ENCODE measurements at regions not wholly inside any gene's neighbourhood (a gene's known extent, or its start where the extent isn't known, plus 50 kb on each side); places are given as distances from the start of the nearest gene placed in this dataset.
"Not testable (repeated sequence)": the region's sequence is repeated elsewhere in the genome, so short reads cannot be mapped to it uniquely, and the experiment has no call there.

DNA sequence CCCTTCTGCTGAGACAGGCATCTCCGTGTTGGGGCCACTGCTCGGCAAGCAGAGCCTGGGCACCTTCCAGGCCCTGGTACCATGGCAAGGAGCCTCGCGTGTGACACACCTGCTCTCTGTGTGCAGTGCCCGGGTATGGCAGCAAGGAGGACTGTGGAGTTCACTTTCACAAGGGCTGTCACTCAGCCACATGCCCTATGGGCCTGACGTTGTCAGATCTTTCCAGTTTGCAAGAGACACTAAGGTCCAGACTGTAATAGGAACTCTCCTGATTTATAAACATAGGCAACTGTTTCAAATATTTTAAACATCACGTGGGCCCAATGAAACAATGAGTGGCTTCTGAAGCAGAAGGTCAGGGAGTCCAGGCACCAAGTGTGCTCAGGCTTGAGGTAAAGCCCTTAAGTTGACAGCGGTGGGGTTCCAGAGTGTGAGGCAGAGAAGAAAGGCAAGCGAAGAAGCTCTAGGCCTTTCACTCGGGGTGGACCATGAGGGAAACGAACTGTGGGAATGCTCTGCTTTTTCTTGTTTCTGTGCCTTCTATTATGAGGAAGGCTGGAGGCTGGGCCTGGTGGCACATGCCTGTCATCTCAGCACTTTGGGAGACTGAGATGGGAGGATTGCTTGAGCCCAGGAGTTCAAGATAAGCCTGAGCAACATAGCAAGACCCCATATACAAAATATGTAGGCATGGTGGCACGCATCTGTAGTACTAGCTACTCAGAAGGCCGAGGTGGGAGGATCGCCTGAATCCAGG lies 108.6 kb upstream of the TRIM2 start:
- no peak for DNase-seq (ENCODE audit: low spot score in 2 of 2)
- no peaks in the 10 kb centered on the region for H3K9me3 ChIP-seq
- no peaks in the 10 kb centered on the region; the same call in 1 of the 2 replicates for H3K4me1 ChIP-seq
- in situ Hi-C loops (cut with MboI; ENCODE audit: low sequenced_read_pairs) = loop anchor here (25.0 kb wide), 1 partner anchor 683 kb away; no protein-coding TSS in a partner anchor
- no peaks in the 10 kb centered on the region for H3K36me3 ChIP-seq (replicated peaks)
- no peak overlapping the region for H3K4me3 ChIP-seq
- H3K27me3 ChIP-seq (ENCODE audit: low read depth) = peaks cover 7% of the 10 kb centered on the region; the same call in 1 of the 2 replicates

DNA sequence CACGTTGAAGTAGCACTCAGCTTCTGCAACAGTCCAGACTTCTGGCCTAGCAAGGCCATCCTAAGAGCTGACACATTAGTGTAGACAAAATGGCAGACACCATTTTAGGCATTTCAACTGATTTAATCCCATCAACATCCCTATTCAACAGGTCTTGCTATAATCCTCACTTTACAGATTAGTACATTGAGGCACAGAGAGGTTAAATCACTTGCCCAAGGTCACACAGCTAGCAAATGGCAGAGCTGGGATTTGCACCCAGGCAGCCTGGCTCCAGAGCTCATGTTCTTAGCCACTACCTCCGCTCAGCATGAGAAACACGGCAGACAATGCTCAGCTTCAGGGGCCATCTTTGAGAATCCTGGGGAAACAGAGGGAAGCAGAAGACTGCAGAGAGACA lies 107.9 kb upstream of the TRIM2 start:
- H3K4me1 ChIP-seq = no peaks in the 10 kb centered on the region; the same call in 1 of the 2 replicates
- peaks cover 6% of the 10 kb centered on the region; the same call in 1 of the 2 replicates for H3K27me3 ChIP-seq (ENCODE audit: low read depth)
- H3K4me3 ChIP-seq = no peak overlapping the region
- no peaks in the 10 kb centered on the region for H3K36me3 ChIP-seq (replicated peaks)
- no peak for DNase-seq (ENCODE audit: low spot score in 2 of 2)
- in situ Hi-C loops (cut with MboI; ENCODE audit: low sequenced_read_pairs) = loop anchor here (25.0 kb wide), 1 partner anchor 684 kb away; no protein-coding TSS in a partner anchor
- H3K9me3 ChIP-seq = no peaks in the 10 kb centered on the region

DNA sequence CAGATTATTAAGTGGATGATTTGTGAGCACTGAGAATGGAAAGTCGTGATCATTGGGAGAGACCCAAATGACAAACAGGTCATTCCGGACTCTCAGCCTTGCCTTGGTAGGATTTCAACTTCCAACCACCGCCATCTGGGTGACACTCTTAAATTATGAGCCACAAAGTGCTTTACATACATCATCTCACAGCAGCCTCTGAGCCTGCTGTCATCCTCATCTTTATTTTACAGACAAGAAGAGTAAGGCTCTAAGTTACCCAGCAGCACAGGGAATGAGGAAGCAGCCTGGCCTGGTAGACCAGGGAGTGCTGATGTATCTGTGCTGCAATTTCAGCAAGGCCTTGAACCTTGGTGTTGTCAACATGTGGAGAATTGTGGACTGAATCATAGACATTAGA lies 105.8 kb upstream of the TRIM2 start:
- H3K27me3 ChIP-seq (ENCODE audit: low read depth) = peaks cover 12% of the 10 kb centered on the region
- in situ Hi-C loops (cut with MboI; ENCODE audit: low sequenced_read_pairs) = loop anchor here (25.0 kb wide), 1 partner anchor 686 kb away; no protein-coding TSS in a partner anchor

DNA sequence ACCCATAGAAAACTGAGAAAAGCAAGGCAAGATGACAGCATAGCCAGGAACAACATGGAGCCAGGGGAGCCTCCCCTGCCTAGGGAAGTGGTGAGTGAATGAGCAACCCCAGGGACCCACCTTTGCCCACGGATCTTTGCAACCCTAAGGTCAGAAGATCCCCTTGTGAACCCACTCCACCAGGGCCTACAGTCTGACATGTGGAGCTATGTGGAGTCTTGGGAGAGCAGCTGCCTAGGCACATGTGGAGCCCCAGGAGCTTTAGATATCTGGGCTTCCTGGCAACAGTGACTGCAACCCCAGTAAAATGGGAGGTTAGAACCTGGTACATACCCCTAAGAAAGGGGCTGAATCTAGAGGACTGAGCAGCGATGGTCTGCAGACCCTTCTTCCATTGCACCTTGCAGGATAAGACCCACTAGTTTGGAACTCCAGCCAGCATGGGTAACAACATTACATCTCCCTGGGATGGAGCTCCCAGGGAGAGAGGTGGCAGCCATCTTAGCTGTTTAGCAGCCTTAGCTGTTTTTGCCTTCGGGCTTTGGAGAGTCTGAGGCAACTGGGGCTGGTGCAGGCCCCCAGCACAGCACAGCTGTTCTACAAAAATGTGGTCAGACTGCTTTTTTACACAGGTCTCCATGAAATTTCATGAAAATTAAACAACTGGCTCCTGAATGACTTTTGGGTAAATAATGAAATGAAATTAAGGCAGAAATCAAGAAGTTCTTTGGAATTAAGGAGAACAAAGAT lies 104.7 kb upstream of the TRIM2 start:
- no peak for DNase-seq (ENCODE audit: low spot score in 2 of 2)
- Histone ChIP-seq H3K4me3 (no peak overlapping the region), H3K27me3 (ENCODE audit: low read depth) (peaks cover 17% of the 10 kb centered on the region), H3K36me3 (replicated peaks) (no peaks in the 10 kb centered on the region), H3K4me1 (no peaks in the 10 kb centered on the region), H3K9me3 (no peaks in the 10 kb centered on the region)
- in situ Hi-C loops (cut with MboI; ENCODE audit: low sequenced_read_pairs) = loop anchor here (25.0 kb wide), 1 partner anchor 687 kb away; no protein-coding TSS in a partner anchor

More for the DNA sequence above, 105.8 kb upstream of the TRIM2 start:
- DNase-seq (ENCODE audit: low spot score in 2 of 2) = no peak
- Histone ChIP-seq H3K9me3 (no peaks in the 10 kb centered on the region), H3K4me1 (no peaks in the 10 kb centered on the region; the same call in 1 of the 2 replicates), H3K36me3 (replicated peaks) (no peaks in the 10 kb centered on the region), H3K4me3 (no peak overlapping the region)

DNA sequence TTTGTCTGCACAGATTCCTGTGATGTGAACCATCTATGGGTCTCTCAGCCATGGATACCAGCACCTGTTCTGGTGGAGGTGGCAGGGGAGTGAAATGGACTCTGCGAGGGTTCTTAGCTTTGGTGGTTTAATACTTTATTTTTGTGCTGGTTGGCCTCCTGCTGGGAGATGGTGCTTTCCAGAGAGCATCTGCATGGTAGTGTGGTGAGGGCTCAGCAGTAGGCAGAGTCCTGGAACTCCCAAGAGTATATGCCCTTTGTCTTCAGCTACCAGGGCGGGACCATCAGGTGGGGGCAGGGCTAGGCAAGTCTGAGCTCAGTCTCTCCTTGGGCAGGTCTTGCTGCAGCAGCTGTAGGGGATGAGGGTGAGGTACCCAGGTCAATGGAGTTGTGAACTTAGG lies 97.5 kb upstream of the TRIM2 start:
- in situ Hi-C loops (cut with MboI; ENCODE audit: low sequenced_read_pairs); H3K4me1 ChIP-seq; H3K36me3 ChIP-seq (replicated peaks); H3K9me3 ChIP-seq; H3K4me3 ChIP-seq; DNase-seq (ENCODE audit: low spot score in 2 of 2): not testable (repeated sequence)
- H3K27me3 ChIP-seq (ENCODE audit: low read depth) = peaks cover 12% of the 10 kb centered on the region

DNA sequence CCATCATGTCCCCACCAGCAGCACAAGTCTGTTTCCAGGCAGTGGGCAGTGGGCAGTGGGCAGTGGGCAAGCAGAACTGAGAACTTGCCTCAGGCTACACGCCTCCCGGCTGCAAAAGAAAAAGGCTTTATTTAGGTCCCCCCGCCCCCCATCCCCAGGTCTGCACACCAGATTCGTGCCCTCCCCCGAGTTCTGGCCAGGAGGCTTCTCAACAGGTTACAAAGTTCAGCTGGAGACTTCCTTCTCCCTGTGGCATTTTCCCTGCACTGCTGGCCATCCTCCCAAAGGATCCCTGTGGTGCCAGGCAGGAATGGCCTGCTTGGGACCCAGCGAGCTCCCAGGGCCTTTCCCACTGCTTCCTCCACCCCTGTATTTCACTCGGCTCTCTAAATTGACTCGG lies 97.0 kb upstream of the TRIM2 start:
- no peaks in the 10 kb centered on the region for H3K9me3 ChIP-seq
- H3K4me3 ChIP-seq = no peak overlapping the region
- no peaks in the 10 kb centered on the region for H3K36me3 ChIP-seq (replicated peaks)
- H3K27me3 ChIP-seq (ENCODE audit: low read depth) = peaks cover 12% of the 10 kb centered on the region
- in situ Hi-C loops (cut with MboI; ENCODE audit: low sequenced_read_pairs) = no loop called here
- peaks cover 2% of the 10 kb centered on the region; the same call in 1 of the 2 replicates for H3K4me1 ChIP-seq
- DNase-seq (ENCODE audit: low spot score in 2 of 2) = no peak

DNA sequence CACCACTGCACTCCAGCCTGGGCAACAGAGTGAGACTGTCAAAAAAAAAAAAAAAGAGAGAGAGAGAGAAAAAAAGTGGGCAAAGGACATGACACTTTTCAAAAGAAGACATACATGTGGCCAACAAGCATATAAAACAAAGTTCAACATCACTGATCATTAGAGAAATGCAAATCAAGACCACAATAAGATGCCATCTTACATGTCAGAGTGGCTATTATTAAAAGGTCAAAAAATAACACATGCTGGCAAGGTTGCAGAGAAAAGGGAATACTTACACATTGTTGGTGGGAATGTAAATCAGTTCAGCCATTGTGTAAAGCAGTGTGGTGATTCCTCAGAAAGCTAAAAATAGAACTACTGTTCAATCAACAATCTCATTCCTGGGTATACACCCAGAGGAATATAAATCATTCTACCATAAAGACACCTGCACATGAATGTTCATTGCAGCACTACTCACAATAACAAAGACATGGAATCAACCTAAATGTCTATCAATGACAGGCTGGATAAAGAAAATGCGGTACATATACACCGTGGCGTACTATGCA lies 94.9 kb upstream of the TRIM2 start:
- Histone ChIP-seq H3K4me3 (no peak overlapping the region), H3K9me3 (no peaks in the 10 kb centered on the region), H3K4me1 (peaks cover 2% of the 10 kb centered on the region; the same call in 1 of the 2 replicates), H3K27me3 (ENCODE audit: low read depth) (no peaks in the 10 kb centered on the region), H3K36me3 (replicated peaks) (no peaks in the 10 kb centered on the region)
- in situ Hi-C loops (cut with MboI; ENCODE audit: low sequenced_read_pairs) = no loop called here
- no peak for DNase-seq (ENCODE audit: low spot score in 2 of 2)

DNA sequence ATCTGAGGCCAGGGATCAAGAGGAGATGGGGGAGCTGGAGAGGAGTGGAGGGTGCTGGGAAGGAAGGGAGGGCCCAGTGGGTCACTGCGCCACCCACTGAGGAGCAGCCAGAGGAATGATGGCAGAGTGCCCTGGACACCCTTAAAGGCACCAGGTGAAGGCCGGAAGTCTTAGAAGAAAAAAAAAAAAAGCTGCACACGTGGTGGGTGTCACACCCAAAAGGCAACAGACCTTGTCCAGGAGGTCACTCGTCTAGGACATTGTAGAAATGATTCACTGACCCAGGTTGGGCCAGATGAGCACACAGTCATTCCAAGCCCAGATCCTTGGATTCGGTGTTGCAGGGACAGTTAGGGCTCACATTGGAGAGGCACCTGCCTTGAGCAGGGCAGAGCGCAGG lies 93.5 kb upstream of the TRIM2 start:
- in situ Hi-C loops (cut with MboI; ENCODE audit: low sequenced_read_pairs) = no loop called here
- H3K4me3 ChIP-seq = no peak overlapping the region
- no peaks in the 10 kb centered on the region for H3K9me3 ChIP-seq
- DNase-seq (ENCODE audit: low spot score in 2 of 2) = no peak
- H3K36me3 ChIP-seq (replicated peaks) = no peaks in the 10 kb centered on the region
- peaks cover 4% of the 10 kb centered on the region; the same call in 1 of the 2 replicates for H3K4me1 ChIP-seq
- no peaks in the 10 kb centered on the region for H3K27me3 ChIP-seq (ENCODE audit: low read depth)

DNA sequence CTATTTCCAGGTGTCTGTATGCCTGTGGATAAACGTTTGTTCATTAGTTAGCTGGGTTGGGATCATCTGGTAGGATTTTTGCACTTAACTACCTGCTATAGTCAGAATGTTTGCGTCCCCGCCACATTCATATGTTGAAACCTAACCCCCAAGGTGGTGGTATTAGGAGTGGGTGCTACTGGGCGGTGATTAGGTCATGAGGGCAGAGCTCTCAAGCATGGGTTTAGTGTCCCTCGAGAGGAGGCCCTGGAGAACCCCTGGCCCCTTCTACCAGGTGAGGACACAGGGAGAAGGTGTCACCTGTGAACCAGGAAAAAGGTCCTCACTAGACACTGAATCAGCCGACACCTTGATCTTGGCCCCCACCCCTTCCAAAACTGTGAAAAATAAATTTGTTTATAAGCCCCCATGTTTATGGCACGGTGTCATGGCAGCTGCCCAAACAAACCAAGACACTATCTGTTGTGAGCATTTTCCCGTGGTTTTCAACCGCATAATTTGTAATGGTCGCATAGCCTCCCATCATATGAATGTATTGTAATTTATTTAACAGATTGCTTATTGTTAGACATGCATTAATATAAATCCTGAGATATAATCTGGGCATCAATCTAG lies 92.7 kb upstream of the TRIM2 start:
- in situ Hi-C loops (cut with MboI; ENCODE audit: low sequenced_read_pairs) = no loop called here
- Histone ChIP-seq H3K4me3 (no peak overlapping the region), H3K27me3 (ENCODE audit: low read depth) (no peaks in the 10 kb centered on the region), H3K36me3 (replicated peaks) (no peaks in the 10 kb centered on the region), H3K9me3 (no peaks in the 10 kb centered on the region), H3K4me1 (peaks cover 4% of the 10 kb centered on the region; the same call in 1 of the 2 replicates)
- DNase-seq (ENCODE audit: low spot score in 2 of 2) = no peak

DNA sequence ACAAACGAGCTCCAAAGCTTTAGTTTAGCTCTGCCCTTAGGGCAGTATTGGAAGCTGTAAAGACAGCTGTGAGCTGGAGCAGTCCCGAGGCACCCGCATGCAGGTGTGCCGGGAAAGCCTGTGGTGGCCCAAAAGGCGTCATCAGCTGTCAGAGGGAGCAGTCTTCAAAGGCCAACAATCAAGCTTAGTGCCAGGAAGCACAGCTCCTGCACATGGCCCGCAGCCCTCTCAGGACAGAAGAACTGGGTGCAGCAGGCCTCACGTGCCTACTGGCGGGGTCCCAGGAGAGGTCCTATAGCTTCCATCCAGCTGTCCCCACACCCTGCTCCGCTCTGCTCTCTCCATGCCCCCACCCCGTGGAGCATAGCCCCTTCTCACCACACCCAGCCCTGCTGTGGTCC lies 92.2 kb upstream of the TRIM2 start:
- Histone ChIP-seq H3K4me1 (peaks cover 4% of the 10 kb centered on the region; the same call in 1 of the 2 replicates), H3K4me3 (no peak overlapping the region), H3K9me3 (no peaks in the 10 kb centered on the region), H3K36me3 (replicated peaks) (no peaks in the 10 kb centered on the region), H3K27me3 (ENCODE audit: low read depth) (no peaks in the 10 kb centered on the region)
- in situ Hi-C loops (cut with MboI; ENCODE audit: low sequenced_read_pairs) = no loop called here
- DNase-seq (ENCODE audit: low spot score in 2 of 2) = no peak

DNA sequence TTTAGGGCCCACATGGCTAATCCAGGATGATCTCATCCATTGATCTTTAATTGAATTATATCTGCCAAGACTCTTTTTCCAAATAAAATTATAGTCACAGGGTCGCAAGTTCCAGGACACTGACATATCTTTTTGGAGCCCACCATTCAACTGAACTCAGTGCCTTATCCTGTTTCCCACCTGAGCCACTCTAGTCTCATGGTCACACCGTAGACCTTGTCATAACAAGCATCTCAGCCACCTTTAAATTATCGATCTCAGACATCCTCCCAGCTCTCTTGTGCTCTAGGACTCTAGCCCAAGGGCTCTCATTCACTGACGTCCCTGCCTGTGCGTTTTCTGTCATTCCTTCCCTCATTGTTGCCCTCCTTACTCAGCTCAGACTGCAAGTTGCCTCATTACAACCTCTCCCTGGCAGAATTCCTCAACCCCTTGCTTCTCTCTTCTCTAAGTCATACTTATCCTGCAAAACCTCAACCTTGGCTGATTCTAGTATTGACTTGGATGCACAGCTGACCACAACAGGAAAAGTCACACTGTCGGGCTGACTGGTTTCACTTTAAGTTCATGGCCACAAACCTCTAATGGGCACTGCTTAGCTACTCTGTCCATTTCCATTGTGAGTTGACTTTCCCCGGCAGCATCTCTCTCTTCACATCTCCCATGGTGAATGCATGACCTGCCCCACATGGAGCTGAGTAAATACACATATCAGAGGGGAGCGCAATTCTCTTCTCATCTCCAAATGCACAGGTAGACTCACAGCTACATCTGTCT lies 91.0 kb upstream of the TRIM2 start:
- no peak overlapping the region for H3K4me3 ChIP-seq
- H3K36me3 ChIP-seq (replicated peaks) = no peaks in the 10 kb centered on the region
- peaks cover 4% of the 10 kb centered on the region; the same call in 1 of the 2 replicates for H3K4me1 ChIP-seq
- no peaks in the 10 kb centered on the region for H3K9me3 ChIP-seq
- H3K27me3 ChIP-seq (ENCODE audit: low read depth) = no peaks in the 10 kb centered on the region
- in situ Hi-C loops (cut with MboI; ENCODE audit: low sequenced_read_pairs) = no loop called here
- DNase-seq (ENCODE audit: low spot score in 2 of 2) = no peak

DNA sequence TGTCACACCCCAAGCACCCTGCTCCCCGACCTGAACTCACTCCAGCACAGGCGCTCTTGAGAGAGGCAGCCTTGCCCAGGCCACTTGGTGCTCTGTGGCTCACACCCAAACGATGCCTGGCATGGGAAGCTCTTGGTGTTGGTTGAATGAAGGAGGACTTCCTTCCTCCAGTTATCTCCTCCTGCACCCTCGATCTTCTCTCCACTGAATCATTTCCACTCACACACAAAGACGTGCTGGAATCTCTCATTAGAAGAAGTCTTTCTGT lies 90.5 kb upstream of the TRIM2 start:
- H3K4me3 ChIP-seq = no peak overlapping the region

DNA sequence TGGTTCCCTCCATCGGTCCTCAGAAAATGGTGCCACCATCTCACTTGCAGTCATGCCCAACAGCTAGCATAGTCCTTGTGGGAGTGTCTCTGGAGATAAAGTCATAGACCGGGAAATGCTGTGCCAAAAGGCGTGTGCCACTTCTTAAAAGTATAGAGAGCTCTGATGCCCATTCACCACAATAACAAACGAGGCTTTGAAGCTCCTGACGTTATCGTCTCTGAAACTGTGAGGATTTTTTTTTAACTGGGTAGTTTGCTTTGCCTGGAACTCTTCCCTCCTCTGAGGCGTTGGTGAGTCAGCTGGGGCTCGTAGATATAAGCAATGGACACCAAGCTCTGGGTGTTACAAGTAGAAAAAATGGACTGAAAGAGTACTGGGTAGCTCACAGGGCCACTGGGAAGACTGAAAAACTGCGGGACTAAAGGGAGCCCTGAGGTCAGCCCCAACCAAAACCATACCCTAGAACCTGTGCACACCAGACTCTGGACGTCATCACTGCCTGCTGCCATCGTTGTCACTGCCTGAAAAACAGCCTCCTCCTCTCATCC lies 89.4 kb upstream of the TRIM2 start:
- Histone ChIP-seq H3K36me3 (replicated peaks) (no peaks in the 10 kb centered on the region), H3K27me3 (ENCODE audit: low read depth) (no peaks in the 10 kb centered on the region), H3K9me3 (no peaks in the 10 kb centered on the region), H3K4me3 (no peak overlapping the region), H3K4me1 (0 out of 2 replicates have a peak, but pooled peaks cover 2% of the 10 kb centered on the region)
- no peak for DNase-seq (ENCODE audit: low spot score in 2 of 2)
- in situ Hi-C loops (cut with MboI; ENCODE audit: low sequenced_read_pairs) = no loop called here

More for the DNA sequence above, 90.5 kb upstream of the TRIM2 start:
- DNase-seq (ENCODE audit: low spot score in 2 of 2) = no peak
- Histone ChIP-seq H3K9me3 (no peaks in the 10 kb centered on the region), H3K36me3 (replicated peaks) (no peaks in the 10 kb centered on the region), H3K4me1 (peaks cover 4% of the 10 kb centered on the region; the same call in 1 of the 2 replicates), H3K27me3 (ENCODE audit: low read depth) (no peaks in the 10 kb centered on the region)
- in situ Hi-C loops (cut with MboI; ENCODE audit: low sequenced_read_pairs) = no loop called here
